IPS DF 6.9 (cell line): ENCODE measurements at regions not wholly inside any gene's neighbourhood (a gene's known extent, or its start where the extent isn't known, plus 50 kb on each side); places are given as distances from the start of the nearest gene placed in this dataset.
"Not testable (repeated sequence)": the region's sequence is repeated elsewhere in the genome, so short reads cannot be mapped to it uniquely, and the experiment has no call there.

ENCODE experiments used
- DNase-seq: peaks from one replicate; pipeline ENCODE4 v3.0.0-alpha.2; 2013; ENCODE audit warnings: low read depth, low spot score
- H3K27ac ChIP-seq: one replicate; pipeline ENCODE4 v1.5.1; 2013; ENCODE audit warnings: low read length, control low read depth
- H3K27me3 ChIP-seq: 2 replicates; pipeline ENCODE4 v1.6.1; 2013; ENCODE audit warnings: mild to moderate bottlenecking, low read length; ENCODE audit not compliant: control insufficient read depth, insufficient read depth
- H3K36me3 ChIP-seq: 2 replicates; pipeline ENCODE4 v1.6.1; 2013; ENCODE audit warnings: low read length; ENCODE audit not compliant: control insufficient read depth, insufficient read depth
- H3K4me1 ChIP-seq: 2 replicates; pipeline ENCODE4 v1.6.1; 2013; ENCODE audit warnings: low read length; ENCODE audit not compliant: control insufficient read depth, insufficient read depth
- H3K4me3 ChIP-seq: 2 replicates; pipeline ENCODE4 v1.5.1; 2013; ENCODE audit warnings: mild to moderate bottlenecking, low read length
- H3K9me3 ChIP-seq: 2 replicates; pipeline ENCODE4 v1.6.1; 2013; ENCODE audit warnings: low read length, inconsistent platforms; ENCODE audit not compliant: control insufficient read depth, insufficient read depth
- WGBS: extraction: QIAGEN DNeasy Blood & Tissue Kit; methylation state at CpG from one replicate; pipeline ENCODE4 v1.1.7; 2013; ENCODE audit warnings: mixed read lengths, missing lambda C conversion rate; ENCODE audit not compliant: insufficient read length, insufficient coverage; 5-methylcytosine and 5-hydroxymethylcytosine counted together

DNA sequence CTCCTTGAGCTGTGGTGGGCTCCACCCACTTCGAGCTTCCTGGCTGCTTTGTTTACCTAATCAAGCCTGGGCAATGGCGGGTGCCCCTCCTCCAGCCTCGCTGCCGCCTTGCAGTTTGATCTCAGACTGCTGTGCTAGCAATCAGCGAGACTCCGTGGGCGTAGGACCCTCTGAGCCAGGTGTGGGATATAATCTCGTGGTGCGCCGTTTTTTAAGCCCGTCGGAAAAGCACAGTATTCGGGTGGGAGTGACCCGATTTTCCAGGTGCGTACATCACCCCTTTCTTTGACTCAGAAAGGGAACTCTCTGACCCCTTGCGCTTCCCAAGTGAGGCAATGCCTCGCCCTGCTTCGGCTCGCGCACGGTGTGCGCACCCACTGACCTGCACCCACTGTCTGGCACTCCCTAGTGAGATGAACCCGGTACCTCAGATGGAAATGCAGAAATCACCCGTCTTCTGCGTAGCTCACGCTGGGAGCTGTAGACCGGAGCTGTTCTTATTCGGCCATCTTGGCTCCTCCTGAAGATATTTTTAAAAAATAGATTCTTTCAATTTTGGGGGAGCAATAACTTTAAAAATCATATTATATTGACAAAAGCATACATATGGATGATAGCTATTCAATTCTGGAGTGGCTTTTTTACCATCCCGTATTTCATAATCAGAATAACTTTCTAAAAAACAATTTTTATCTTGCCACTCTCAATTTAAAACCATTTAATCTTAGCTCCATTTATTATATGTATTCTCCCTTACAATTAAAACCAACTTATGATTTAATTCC, 517.5 kb upstream of the NUDT12 start:
- H3K4me1 ChIP-seq, H3K36me3 ChIP-seq, DNase-seq, H3K4me3 ChIP-seq, H3K9me3 ChIP-seq, H3K27ac ChIP-seq, H3K27me3 ChIP-seq: not testable (repeated sequence)
- WGBS = no CpG with 5 or more reads among the region's 29 CpGs

DNA sequence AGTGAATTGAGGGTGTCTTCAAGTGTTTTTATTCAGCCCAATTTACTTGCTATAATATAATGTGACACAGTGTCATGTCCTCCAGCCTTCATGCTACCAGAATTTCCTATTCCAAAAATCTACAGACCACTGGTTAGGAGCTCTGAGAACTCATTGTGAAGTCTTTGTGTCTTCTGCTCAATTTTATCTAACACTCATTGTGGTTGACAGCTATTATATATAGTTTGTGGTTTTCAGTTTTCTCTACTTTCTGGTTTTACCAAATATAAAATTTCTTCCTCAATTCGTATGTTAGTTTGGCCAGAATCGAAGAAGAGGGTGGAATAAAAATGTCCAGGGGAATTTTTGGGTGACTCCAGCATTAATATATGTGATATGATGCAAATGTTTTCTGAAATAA, 509.3 kb upstream of the NUDT12 start:
- Histone ChIP-seq H3K4me1 (no peaks in the 10 kb centered on the region), H3K36me3 (no peaks in the 10 kb centered on the region), H3K4me3 (no peak overlapping the region), H3K9me3 (no peaks in the 10 kb centered on the region), H3K27ac (no peak overlapping the region), H3K27me3 (no peaks in the 10 kb centered on the region)
- DNase-seq = no peak
- no CpG with 5 or more reads among the region's 2 CpGs for WGBS

DNA sequence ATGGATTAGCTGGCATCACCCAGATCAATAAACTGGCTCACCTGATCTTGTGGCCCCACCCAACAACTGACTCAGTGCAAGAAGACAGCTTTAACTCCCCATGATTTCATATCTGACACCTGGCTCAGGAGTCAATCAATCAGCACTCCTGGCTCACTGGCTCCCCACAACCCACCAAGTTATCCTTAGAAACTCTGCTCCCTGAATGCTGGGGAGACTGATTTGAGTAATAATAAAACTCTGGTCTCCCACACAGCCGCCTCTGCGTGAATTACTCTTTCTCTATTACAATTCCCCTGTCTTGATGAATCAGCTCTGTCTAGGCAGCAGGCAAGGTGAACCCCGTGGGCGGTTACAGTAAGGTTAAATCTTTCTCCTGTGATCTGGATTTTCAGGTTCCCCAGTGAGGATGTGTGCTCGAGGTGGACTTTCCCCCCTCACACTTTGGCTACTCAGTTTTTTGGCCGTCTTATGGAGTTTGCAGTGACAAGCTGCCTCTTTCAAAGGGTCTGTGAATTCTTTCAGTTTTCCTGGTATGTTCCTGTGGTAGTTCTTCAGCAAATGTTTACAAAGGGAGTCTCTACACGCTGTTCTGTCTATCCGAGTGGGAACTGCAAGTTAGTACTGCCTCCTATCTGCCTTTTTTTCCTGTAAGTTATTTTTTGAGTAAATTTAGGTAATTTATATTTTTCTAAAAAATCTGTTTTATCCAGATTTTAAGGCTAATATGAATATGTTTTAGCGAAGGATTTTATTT, 500.2 kb upstream of the NUDT12 start:
- no peak for DNase-seq

DNA sequence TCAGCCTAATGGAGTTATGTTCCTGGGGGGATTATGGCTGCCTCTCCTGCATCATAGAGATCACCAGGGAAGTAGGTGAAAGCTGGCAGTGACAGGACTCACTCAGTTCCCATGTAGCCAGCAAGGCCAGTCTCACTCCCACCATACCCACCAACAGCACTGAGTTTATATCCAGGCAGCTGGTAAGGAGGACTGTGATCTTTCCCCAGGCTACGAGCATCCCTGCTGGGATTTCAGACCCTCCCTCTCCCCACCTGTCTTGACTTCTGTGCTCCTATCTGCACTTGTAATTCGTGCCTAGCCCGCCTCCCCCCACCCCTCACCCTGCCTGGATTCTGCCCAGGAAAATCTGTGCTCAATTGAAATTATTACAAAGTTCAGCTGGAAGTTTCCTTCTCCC, 499.1 kb upstream of the NUDT12 start:
- H3K27me3 ChIP-seq = no peaks in the 10 kb centered on the region
- H3K4me1 ChIP-seq = no peaks in the 10 kb centered on the region
- H3K4me3 ChIP-seq = no peak overlapping the region
- DNase-seq = no peak
- H3K36me3 ChIP-seq = no peaks in the 10 kb centered on the region
- no CpG with 5 or more reads among the region's 3 CpGs for WGBS
- no peaks in the 10 kb centered on the region for H3K9me3 ChIP-seq
- no peak overlapping the region for H3K27ac ChIP-seq

More for the DNA sequence above, 500.2 kb upstream of the NUDT12 start:
- H3K27ac ChIP-seq = no peak overlapping the region
- no CpG with 5 or more reads among the region's 9 CpGs for WGBS
- no peaks in the 10 kb centered on the region for H3K9me3 ChIP-seq
- no peaks in the 10 kb centered on the region for H3K27me3 ChIP-seq
- H3K36me3 ChIP-seq = no peaks in the 10 kb centered on the region
- no peak overlapping the region for H3K4me3 ChIP-seq
- no peaks in the 10 kb centered on the region for H3K4me1 ChIP-seq

GRCh38 chr5:104053353-104053649, 490.7 kb upstream of the NUDT12 start:
- WGBS = no CpG with 5 or more reads among the region's 2 CpGs

DNA sequence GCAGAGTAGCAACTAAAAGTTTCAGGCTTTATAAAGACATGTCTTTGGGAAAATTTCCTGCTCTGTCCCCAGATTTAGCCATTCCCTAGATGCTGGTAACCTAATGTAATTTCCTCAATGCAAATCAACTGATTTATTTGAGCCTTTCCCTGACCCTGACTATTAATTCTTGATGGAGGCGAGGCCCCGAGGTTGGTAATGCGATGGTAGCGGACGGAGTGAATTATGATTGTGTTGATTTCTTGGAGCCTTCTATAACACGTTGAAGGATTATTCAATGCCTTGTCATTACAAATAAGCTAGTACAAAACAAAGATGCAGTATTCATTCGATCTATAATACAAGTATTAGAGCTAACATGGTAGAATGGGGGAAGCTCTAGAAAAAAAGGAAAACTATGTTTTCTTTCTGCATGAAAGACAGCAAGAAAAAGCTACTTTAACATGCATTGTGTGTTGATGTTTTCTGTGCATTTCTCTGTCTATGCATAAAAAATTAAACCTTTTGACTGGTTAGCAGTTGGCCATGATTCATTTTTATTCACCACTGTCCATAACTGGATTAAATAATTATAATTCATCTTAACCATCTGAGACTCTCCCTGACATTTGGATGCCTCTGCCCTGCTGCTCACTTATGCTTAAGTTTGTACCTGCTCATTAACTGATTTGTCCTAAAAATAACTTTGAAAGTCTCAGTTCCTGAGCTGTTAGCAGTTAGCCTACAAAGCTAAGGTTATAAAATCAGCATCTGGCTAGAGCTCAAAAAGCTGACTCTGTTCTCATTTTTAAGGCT, 490.2 kb upstream of the NUDT12 start:
- DNase-seq = no peak
- H3K9me3 ChIP-seq = no peaks in the 10 kb centered on the region
- H3K27me3 ChIP-seq = no peaks in the 10 kb centered on the region
- no peaks in the 10 kb centered on the region for H3K4me1 ChIP-seq
- WGBS = no CpG with 5 or more reads among the region's 7 CpGs
- no peak overlapping the region for H3K4me3 ChIP-seq
- H3K27ac ChIP-seq = no peak overlapping the region
- H3K36me3 ChIP-seq = no peaks in the 10 kb centered on the region

More at GRCh38 chr5:104053353-104053649, 490.7 kb upstream of the NUDT12 start:
- no peaks in the 10 kb centered on the region for H3K27me3 ChIP-seq
- no peak overlapping the region for H3K4me3 ChIP-seq
- no peak overlapping the region for H3K27ac ChIP-seq
- H3K36me3 ChIP-seq = no peaks in the 10 kb centered on the region
- no peaks in the 10 kb centered on the region for H3K4me1 ChIP-seq
- no peaks in the 10 kb centered on the region for H3K9me3 ChIP-seq
- no peak for DNase-seq

GRCh38 chr5:104050436-104050835, 487.8 kb upstream of the NUDT12 start:
- no peaks in the 10 kb centered on the region for H3K27me3 ChIP-seq
- H3K27ac ChIP-seq = no peak overlapping the region
- H3K36me3 ChIP-seq = no peaks in the 10 kb centered on the region
- no peak overlapping the region for H3K4me3 ChIP-seq
- H3K4me1 ChIP-seq = no peaks in the 10 kb centered on the region
- no peaks in the 10 kb centered on the region for H3K9me3 ChIP-seq
- no peak for DNase-seq

DNA sequence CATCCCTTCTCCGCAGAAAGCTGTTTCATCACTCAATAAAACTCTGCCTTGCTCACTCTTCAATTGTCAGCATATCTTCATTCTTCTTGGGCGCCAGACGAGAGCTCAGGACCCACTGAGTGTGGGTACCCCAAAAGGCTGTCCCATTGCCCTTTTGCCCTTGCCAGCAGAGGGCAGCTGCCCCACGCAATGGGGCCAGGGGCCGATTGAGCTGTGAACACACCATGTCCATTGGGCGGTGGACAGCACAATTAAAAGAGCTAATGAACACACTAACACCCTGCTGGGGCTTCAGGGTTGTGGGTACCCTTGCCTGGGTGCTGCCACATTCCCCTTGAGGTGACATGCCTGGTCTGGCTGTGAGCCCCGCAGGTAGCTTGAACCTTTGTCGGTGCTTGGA, 487.2 kb upstream of the NUDT12 start:
- no CpG with 5 or more reads among the region's 8 CpGs for WGBS
- Histone ChIP-seq H3K27ac (no peak overlapping the region), H3K27me3 (no peaks in the 10 kb centered on the region), H3K9me3 (no peaks in the 10 kb centered on the region), H3K36me3 (no peaks in the 10 kb centered on the region), H3K4me1 (no peaks in the 10 kb centered on the region), H3K4me3 (no peak overlapping the region)
- DNase-seq = no peak

- Histone ChIP-seq H3K9me3 (no peaks in the 10 kb centered on the region), H3K4me3 (no peak overlapping the region), H3K27me3 (no peaks in the 10 kb centered on the region), H3K27ac (no peak overlapping the region), H3K4me1 (no peaks in the 10 kb centered on the region), H3K36me3 (no peaks in the 10 kb centered on the region)
- WGBS = no CpG with 5 or more reads among the region's 2 CpGs
- no peak for DNase-seq
Observed at GRCh38 chr5:104048231-104048630, 485.6 kb upstream of the NUDT12 start.

GRCh38 chr5:104045987-104046386, 483.4 kb upstream of the NUDT12 start:
- no peaks in the 10 kb centered on the region for H3K27me3 ChIP-seq
- no peak for DNase-seq

More at GRCh38 chr5:104045987-104046386, 483.4 kb upstream of the NUDT12 start:
- Histone ChIP-seq H3K4me1 (no peaks in the 10 kb centered on the region), H3K27ac (no peak overlapping the region), H3K36me3 (no peaks in the 10 kb centered on the region), H3K9me3 (no peaks in the 10 kb centered on the region), H3K4me3 (no peak overlapping the region)
